Fibroblast of upper back skin (primary cell): ENCODE measurements at regions not wholly inside any gene's neighbourhood (a gene's known extent, or its start where the extent isn't known, plus 50 kb on each side); places are given as distances from the start of the nearest gene placed in this dataset.

Source experiments
- DNase-seq: peaks from one replicate; pipeline ENCODE4 v3.0.0-alpha.2; 2013

- DNase-seq, result no peak
These were observed 657.1 kb upstream of the SEL1L start for GRCh38 chr14:82190742-82191141.

GRCh38 chr14:82192387-82192786 lies 658.7 kb upstream of the SEL1L start:
- DNase-seq, result no peak

DNA sequence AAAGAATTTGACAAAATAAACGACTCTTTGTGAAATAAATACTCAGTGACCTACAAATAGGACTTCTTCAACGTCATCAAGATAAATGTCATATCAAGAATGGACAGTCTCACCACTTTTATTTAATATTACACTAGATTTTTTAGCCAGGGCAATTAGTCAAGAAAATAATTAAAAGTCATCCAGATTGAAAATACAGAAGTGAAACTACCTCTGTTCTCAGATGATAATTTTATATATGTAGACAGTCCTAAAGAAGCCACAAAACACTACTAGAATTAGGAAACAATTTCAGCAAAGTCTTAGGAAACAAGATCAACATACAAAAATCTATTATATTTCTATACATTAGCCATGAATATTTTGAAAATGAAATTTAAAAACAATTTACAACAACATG lies 689.6 kb upstream of the SEL1L start:
- DNase-seq, result no peak

GRCh38 chr14:82224610-82225009 lies 691.0 kb upstream of the SEL1L start:
- DNase-seq, result no peak

DNA sequence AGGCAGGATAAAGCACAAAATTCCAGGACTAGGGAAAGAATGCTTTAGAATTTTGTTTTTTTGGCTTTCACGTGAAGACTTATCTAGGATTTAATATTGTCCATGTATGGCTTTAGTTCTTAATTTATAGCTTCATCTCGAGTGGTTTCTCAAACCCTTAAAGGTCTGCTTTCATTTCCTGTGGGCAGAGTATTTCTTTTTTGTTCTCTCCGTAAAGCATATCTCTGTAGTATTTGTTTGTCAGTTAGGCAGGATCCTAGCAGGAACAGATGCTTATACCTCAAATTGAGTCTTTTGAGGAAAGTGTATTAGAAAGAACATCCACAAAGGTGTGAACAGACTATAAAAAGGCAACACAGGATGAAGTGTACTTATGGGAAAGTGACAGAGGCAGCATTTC lies 697.1 kb upstream of the SEL1L start:
- no peak for DNase-seq

DNA sequence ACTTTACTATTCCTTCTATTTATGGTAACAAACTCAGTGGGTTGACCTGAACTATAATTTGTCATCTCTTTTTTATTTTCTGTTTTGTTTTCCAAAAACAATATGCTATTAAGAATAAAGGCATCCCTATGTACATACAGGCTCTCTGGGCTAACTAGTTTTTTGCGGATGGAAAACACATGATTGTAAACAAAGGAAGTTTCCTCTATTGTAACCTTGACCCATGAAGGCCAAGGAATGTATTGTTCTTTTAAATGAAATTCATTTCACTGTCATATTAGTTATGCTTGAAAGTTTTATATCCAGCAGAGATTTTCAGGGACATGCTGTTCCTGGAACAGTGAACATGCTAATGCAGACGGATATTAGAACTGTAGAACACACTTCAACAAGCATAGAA lies 705.0 kb upstream of the SEL1L start:
- DNase-seq, result no peak

DNA sequence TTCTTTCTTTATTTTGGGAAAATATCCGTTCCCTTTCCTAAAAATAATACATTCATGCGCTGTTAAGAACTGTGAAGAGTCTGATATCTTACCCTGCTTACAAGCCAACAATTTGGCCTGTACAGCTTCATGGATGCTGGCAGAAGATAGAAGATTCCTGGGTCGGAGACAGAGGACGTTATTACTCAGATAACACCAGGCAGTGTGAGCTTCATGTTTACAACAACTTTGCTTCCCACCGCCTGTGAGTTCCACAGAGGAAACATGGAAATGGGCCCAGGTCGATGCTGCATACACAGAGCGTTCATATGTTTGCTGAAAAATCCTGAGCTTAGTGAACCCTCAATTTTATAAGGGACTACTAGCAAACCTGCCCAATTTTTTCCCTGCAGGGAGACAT lies 705.6 kb upstream of the SEL1L start:
- no peak for DNase-seq

- no peak for DNase-seq
These were observed 711.1 kb upstream of the SEL1L start for GRCh38 chr14:82244791-82245190.

- no peak for DNase-seq
These were observed 717.8 kb upstream of the SEL1L start for GRCh38 chr14:82251494-82251893.

DNA sequence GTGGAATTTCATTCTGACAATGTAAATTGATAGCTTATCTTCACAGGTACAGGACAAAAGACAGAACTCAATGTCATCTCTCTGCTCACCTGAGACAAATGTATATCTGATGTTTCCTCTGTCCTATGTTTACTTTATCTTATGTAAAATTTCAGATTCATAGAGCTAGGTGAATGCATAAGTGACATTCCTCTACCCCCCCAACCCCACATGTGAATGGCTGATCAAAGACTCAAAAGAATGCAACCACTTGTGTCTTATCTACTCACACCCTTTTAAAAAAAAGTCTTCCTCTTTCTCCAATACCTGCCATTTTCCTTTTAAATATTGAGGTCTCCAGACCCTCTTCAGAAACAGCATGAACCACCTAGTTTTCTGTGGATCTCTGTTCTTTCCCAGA lies 736.6 kb upstream of the SEL1L start:
- no peak for DNase-seq

DNA sequence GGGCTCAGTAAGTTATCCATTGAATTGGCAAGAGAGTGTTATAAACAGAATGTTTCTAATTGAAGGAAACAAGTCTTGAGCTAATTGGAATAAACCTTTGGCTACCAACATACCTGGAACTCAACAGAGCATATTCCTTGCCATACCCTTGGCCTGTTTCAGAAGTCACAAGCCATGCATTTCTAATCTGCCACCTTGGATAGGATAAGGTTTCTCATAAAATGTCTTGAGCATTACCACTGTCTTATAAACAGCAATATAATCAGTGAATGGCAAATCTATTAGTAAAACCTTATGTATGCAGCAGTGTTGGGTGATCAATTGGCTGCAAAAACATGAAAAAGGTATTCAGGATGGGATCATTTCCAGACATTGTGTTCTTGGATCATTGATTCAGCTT lies 765.2 kb upstream of the SEL1L start:
- DNase-seq, result no peak

- DNase-seq, result no peak
These were observed 775.5 kb upstream of the SEL1L start for GRCh38 chr14:82309199-82309598.

DNA sequence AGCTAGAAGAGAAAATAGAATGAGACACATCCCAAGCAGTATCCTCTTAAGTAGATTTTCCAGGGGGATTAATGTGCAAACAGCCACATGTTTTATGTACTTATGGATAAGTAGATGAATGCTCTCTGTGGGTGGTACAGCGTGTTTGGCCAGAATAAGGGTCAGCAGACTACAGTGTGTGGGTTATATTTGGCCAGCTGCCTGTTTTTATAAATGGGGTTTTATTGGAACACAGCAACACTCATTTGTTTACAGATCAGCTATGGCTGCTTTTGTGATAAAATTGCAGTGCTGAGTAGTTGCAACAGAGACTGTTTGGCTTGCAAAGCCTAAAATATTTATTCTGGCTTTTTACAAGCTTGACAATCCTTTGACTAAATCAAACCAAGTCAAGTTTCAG lies 780.2 kb upstream of the SEL1L start:
- no peak for DNase-seq

DNA sequence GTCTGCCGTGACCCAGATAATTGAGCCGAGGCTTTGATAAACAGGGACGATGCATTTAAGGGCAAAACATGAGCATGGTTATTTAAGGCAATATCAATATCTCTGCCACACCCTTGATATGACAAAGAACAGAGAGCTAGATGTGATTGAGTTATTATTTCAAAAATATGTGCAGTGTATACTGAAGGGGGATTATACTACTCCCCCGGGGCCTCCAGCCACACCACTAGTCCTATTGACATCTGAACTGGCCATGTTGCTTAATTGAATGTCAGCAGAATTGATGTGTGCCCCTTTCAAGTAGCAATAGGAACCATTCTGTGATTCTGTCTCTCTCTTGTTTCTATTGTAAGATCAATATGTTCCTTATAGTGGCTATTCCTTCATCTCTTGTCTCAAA lies 794.8 kb upstream of the SEL1L start:
- DNase-seq, result no peak

DNA sequence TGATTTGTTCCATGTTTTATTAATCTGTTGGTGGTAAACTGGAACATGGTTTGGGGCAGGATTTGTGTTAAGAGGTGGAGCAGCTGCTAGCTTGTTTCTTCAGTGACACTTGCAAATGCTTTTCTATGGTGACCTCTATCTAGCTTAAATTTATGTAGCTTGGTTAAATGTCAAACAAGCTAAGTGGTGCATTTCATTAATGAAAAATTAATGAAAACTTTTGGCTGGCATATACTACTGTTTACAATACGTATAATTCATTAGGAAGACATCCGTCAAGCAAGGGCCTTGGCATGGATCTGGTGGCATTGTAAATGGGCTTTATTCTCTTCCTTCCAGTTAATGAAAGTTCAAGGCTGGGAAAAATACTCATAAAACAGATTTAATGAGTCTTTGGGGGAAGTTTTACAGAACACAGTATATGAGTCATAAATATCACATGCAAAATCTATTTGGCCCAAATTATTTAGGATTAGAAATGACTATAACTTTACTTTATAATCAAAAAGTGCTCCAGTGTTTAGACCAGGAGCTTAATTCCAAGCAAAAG lies 807.7 kb upstream of the SEL1L start:
- no peak for DNase-seq

- no peak for DNase-seq
These were observed 808.9 kb upstream of the SEL1L start for GRCh38 chr14:82342596-82342995.

- DNase-seq, result no peak
These were observed 811.5 kb upstream of the SEL1L start for GRCh38 chr14:82345184-82345583.

DNA sequence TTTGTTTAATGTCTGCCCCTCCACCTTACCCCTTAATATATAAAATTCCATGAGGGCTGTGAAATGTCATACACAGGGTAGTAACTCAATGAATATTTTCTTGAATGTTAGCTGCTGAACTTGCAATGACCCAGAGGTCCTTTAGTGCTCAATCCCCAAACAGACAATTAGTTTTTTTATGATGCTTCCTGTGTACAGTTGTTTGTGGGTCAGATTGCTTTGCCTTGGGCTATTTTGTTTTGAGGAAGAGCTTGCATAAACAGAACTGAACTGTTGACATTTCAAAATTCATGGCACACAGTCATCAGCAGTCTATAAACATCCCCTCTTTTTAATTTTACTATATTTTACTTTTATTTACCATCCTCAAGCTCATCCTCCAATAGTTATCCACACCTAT lies 820.5 kb upstream of the SEL1L start:
- DNase-seq, result no peak

DNA sequence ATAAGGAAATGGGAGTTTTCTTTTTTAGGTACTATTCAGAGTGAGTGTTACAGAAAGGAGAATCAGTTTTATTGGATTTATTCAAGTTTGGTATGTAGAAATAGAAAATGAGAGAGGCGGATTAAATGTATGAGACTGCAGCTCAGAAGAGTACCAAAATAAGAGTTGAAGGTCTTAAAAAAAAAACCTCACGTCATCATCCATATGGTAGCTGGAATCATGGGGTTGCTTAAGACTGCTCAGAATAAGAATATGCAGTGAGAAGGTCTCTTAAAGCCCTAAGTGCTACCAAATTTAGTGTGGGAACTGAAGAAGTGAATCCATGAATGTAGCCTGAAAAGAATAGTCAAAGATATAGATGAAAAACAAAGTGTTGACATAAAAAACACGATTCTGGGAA lies 825.5 kb upstream of the SEL1L start:
- no peak for DNase-seq

DNA sequence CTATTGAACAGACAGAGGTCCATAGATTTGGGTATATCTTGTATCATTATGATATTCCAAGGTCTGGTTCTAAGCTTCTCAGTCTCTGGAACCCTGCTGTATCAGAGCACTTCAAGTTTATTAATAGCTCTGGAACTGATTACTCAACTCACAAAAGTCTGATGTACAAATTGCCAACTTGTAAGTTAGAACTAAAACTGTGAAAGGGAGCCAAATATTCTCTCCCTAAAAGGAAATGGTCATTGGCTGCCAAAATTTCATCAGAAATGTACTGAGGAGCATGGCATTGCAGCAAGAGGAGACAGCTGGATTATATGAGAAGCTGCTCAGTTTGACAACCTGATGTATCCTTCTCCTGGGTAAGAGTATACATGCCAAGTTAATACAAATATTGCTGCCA lies 828.8 kb upstream of the SEL1L start:
- DNase-seq, result no peak

- no peak for DNase-seq
These were observed 831.8 kb upstream of the SEL1L start for GRCh38 chr14:82365471-82365870.

- DNase-seq, result no peak
These were observed 833.1 kb upstream of the SEL1L start for GRCh38 chr14:82366803-82367202.

- no peak for DNase-seq
These were observed 845.6 kb upstream of the SEL1L start for GRCh38 chr14:82379291-82379690.

DNA sequence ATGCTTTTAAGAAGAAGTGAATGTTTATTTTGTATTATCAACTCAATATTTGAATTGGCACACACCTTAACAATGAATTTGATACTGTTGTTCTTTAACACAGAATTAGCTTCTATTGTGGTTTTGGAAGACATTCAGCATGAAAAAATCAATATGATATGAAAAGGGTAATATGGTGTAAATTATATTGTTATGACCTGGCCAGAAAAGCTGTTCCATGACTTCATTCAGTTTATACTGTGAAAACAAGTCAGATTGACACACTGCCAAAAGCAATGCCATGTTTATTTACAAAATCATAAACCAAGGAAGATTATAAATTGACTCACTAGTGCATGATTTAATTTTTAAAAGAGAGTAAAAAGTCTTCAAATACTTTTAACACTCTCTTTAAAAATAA lies 851.4 kb upstream of the SEL1L start:
- DNase-seq, result no peak

GRCh38 chr14:82387699-82388098 lies 854.0 kb upstream of the SEL1L start:
- DNase-seq, result no peak

- no peak for DNase-seq
These were observed 854.8 kb upstream of the SEL1L start for GRCh38 chr14:82388488-82388887.
